ENCODE measurements at regions not wholly inside any gene's neighbourhood (a gene's known extent, or its start where the extent isn't known, plus 50 kb on each side); places are given as distances from the start of the nearest gene placed in this dataset.

GRCh38 chr17:77785312-77785905 is 173.1 kb upstream of the TNRC6C start:
- TF ChIP-seq CTCF (IDR thresholded peaks at IDR 0.05; ENCODE audit: low read depth, low read length, missing input control): no peak
- no peak for TF ChIP-seq REST (IDR thresholded peaks at IDR 0.05)
- no peak for TF ChIP-seq NR2F2 (IDR thresholded peaks at IDR 0.05)
- TF ChIP-seq FOXA1 (IDR thresholded peaks at IDR 0.05): no peak
- no peak for TF ChIP-seq ATF3 (IDR thresholded peaks at IDR 0.05)
- TF ChIP-seq RAD21 (IDR thresholded peaks at IDR 0.05): no peak
- TF ChIP-seq JUND (IDR thresholded peaks at IDR 0.05): no peak

All from liver (tissue), 3 donors.